SK-N-MC (cell line): ENCODE measurements at regions not wholly inside any gene's neighbourhood (a gene's known extent, or its start where the extent isn't known, plus 50 kb on each side); places are given as distances from the start of the nearest gene placed in this dataset.

Experiments used
- EZH2 ChIP-seq: fragments of 200-600 bp; sonication (generic); IDR thresholded peaks from one replicate; pipeline ENCODE4 v1.6.1; 2017; ENCODE audit warnings: antibody characterized with exemption
- POLR2AphosphoS5 ChIP-seq: IDR thresholded peaks from 2 replicates; pipeline ENCODE4 v1.6.1; 2012; ENCODE audit warnings: mild to moderate bottlenecking, low read depth, low read length, borderline replicate concordance

- TF ChIP-seq EZH2 (no peak), POLR2AphosphoS5 (no peak)
Measured at GRCh38 chr1:221015159-221015790, 136.0 kb downstream of the HLX start.
